ENCODE measurements at regions not wholly inside any gene's neighbourhood (a gene's known extent, or its start where the extent isn't known, plus 50 kb on each side); places are given as distances from the start of the nearest gene placed in this dataset.

- FAIRE-seq, result no peak
Observed at GRCh38 chr2:15796167-15796942, 144.0 kb upstream of the MYCN start.

DNA sequence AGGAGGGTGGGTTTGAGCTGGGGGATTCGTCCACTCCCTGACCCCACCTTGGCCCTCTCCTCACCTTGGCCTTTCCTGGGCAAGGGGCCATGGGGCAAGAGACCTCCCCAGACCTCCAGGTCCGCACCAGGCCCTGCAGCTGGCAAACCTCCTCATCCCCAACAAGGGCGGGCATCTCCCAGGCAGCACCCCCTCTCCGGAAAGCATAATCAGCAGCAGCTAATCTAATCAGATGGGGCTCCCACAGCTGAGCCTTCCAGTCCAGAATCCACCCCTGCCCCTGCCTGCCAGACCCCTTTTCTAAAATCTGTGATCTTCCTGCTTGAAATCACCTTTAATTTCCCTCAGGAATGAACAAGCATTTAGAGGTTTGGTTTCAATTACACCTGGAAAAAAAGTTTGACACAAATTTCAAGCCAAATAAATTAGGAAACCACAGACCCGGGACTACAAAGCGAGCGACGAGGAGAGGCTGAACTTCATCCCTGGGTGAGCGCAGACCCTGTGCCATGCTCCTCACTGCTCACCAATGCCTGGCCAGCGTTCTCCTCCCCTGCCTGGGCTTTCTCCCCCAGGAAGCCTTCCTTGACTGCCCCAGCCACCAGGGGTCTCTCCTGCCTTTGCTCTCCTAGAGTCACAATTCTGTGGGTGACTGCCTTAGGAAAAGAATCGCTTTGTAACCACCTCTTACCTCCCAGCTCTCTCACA, 143.0 kb upstream of the MYCN start:
- no peak for FAIRE-seq

DNA sequence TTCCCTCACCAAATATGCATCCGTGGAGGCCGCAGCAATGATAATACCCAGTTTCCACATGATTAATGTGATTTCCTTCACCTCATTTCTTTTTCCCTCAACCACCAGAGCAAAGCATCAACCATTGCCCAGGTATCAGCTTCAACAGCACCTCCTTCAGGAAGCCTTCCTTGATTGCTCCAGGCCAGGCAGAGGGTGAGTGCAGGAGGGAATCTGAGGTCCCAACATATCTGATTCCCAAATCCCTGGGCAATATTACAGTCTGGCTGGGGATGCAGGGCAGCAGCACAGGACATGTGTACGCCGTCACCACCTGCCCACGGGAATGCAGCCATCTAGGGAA, 142.4 kb upstream of the MYCN start:
- no peak for FAIRE-seq

GRCh38 chr2:15798701-15799431, 141.5 kb upstream of the MYCN start:
- FAIRE-seq, result no peak

GRCh38 chr2:15799432-15799827, 140.9 kb upstream of the MYCN start:
- FAIRE-seq, result no peak

GRCh38 chr2:15800495-15801329, 139.6 kb upstream of the MYCN start:
- FAIRE-seq, result no peak

GRCh38 chr2:15801439-15801838, 138.9 kb upstream of the MYCN start:
- no peak for FAIRE-seq

DNA sequence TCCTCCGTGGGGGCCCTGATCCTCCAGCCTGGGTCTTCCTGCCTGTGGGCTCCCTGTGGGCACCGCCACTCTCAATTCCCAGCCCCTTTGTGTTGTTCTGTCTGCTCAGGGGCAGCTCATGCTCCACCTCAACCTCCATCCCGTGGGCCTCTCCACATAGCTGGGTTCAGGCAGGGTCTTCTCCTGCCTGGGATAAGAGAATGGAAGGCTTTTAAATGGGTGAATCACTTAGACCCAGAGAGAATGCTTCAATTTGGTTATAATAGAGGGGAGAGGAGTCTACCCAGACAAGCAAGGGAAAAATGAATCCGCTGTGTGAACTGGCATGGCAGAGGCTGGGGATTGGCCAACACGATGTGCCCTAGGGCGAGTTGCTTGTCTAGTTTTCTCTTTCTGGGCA, 138.4 kb upstream of the MYCN start:
- no peak for FAIRE-seq

DNA sequence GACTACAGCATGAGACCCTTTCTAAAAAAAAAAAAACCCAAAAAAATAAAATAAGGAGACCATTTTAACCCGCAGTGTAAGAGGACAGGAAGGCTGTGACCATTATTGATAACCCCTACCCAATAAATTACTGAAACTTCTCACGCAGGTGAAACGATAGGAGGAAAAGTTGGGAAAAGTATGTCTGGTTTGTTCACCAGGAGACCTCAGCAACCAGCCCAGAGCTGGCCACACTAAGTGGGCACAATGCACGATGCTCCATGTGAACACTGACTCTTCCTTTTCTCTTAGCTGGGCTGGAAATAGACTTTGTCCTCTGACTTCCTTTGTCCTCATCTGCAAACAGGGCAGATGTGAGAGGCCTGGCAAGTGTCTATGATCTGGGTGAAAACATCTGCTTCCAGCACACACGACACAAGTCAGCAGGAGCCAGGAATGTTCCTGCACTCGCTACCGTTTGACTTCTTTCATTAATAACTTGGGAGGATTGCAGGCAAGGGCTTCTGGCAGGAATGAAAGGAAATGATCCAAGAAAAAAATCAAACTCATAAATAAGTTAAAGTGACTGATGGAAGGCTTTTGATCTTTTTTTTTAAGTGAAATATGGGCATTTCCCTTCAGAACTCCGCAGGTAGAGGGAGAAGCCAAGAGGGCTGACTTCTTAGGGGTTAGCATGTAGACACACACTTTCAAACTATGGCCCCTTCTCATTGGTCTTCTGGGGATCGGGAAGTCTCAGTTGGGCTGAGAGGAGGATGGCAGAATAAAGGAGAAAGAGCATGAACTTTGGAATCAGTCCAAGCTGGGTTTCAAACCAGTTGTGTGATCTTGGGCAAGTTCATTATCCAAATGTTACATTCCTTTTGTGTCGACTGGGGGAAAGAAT, 137.4 kb upstream of the MYCN start:
- no peak for FAIRE-seq

DNA sequence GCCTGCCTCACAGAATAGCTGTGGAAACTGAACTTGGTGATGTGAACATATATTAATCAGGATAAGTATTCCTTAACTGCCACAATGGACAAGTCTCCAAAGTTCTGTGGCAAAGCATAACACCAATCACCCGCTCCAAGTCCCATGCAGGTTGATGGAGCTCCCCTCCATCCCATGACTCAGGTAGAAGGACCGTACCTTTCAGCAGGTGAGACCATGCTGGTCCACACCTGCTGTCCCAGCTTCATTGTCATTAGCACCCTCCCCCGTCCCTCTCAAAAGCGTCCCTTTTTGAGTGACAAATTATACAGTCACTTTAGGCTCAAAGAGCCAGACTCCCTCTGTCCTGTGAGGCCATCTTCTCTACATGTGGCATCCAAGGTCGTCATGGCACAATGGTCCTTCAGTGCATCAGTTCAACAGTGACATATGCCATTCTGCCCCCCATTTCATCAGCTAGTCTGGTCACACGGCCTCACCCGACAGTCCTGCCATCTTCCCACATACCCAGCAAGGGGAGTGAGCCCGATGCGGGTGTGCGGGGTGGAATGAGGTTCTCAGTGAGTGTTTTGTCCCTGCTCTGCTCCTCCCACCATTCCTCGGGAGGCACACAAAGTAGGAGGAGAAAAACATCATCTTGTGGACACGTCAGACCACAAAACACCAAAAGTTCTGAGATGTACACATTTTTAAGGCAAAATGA, 136.7 kb upstream of the MYCN start:
- FAIRE-seq, result no peak

GRCh38 chr2:15804246-15804619, 136.1 kb upstream of the MYCN start:
- FAIRE-seq, result no peak

- no peak for FAIRE-seq
Observed at GRCh38 chr2:15804691-15805090, 135.7 kb upstream of the MYCN start.

DNA sequence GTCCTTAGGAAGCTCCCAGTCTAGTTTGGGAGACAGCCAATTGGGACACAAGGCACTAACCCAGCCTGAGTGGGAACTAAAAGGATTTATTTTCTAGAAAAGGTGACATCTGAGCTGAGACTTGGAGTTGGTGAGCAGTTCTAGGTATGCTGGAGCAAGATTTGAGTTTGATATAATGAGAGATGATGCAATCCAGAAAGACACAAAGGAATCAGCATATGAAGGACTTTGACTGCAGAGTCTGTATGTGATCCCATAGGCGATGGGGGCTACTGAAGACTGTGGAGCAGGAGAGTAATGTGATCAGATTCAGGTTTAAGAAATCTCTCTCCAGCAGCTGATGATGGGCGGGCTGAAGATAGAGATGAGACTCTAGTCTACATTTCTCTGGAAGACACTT, 135.1 kb upstream of the MYCN start:
- FAIRE-seq, result no peak

DNA sequence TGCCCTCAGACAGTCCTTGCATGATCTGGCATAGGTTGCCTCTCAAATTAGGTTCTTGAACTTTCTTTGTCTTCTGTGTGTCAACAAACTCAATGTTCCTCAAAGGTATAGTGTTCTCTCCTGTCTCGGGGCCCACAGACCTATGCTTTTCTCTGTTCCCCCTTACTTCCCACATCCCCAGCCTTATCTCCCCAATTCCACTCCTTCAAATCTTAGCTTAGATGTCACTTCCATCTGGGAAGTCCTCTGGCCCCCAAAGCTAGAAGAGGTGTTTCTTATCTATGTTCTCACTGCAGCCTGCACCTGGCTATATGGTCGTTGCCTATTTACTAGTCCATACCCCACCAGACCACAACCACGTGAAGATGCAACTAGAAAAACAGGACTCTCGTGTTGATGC, 134.6 kb upstream of the MYCN start:
- FAIRE-seq, result no peak

DNA sequence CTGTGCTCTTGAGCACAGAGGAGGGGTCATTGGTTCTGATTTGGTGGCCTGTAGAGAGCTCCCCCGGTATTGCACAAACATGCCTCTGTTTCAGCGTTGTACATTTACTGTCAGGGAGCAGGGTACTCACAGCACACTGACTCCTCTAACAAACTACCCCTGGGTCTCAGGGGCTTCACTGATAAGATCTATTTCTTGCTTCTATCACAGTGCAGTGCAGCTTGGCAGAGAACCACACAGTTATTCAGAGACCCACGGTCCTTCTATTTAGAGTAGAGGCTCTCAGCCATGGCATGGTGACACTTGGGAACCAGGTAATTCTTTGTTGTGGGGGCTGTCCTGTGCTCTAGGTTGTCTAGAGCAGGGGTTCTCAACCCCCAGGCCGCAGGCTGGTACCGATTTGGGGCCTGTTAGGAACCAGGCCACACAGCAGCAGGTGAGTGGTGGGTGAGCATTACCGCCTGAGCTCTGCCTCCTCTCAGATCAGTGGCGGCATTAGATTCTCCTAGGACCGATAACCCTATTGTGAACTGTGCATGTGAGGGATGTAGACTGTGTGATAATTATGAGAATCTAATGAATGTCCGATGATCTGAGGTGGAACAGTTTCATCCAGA, 133.4 kb upstream of the MYCN start:
- FAIRE-seq, result no peak

- FAIRE-seq, result no peak
Observed at GRCh38 chr2:15807418-15808203, 132.7 kb upstream of the MYCN start.

DNA sequence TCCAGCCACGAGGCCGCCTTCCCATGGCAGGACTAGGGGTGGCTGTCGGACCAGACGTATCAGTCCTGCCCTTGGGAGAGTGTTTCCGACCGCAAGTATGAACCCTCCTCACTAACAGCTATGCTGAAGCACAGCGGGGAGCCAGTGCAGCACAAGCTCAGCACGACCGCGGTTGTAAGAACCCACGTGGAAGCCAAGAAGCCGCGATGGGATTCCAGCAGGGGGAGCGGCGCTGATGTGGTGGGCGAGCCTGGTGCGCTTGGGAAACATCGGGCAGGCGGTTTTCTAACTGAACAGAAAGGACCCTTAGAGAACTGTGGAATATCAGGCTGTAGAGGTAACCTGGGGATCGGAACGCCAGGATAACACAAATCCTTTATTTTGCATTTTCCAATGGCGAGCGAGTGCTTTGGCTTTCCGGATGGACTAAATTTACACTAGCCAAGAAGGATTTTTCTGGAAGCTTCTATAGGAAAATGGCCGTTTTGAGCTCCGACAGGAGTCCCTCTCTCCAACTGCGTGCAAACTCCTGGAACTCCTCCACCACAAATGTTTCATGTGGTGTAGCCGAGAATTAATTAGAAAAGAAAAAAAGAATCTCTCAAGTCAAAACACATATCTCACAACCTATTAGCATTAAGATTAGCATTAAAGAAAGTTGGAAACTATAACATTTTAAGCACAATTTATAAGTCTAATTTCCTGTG, 132.0 kb upstream of the MYCN start:
- no peak for FAIRE-seq

DNA sequence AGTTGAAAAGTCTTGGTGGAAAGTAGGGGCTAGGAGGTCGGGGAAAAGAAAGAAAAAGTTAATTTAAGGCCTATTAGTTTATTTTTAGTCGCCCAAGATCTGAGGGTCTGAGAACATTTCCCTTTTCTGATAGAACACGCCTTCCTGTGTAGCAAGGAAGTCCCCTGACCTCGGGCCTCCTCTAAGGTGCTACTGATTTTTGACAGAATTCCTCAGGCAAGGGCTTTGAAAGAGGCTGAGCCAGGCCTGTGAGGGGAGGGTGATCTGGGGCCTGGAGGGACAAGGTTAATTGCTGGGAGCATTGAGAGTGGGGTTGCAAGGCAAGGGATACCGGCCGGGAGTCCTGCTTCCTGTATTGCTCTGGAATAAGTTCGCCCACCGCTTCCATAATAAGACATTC, 131.4 kb upstream of the MYCN start:
- FAIRE-seq, result no peak

DNA sequence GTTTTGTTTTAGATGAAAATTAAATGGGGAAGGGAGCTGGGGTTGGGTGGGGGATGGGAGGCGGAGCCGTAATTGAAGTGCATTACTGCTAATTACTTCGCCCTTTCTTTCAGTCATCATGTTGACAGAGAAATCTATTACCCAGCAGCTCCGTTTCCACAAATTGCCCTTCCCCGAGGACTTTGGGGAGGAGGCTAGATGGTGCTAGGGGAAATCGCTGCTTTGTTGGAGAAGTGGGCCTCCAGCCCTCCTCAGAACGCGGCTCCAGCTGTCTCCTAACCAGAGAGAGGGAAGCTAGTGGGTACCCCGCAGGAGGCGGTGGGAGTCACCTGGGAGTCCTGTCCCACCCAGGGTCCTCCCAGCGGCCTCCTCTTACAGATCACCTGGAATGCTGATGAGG, 130.9 kb upstream of the MYCN start:
- FAIRE-seq, result no peak
